CD4-positive, alpha-beta T cell (primary cell): ENCODE measurements at regions not wholly inside any gene's neighbourhood (a gene's known extent, or its start where the extent isn't known, plus 50 kb on each side); places are given as distances from the start of the nearest gene placed in this dataset.

Experiments
- ATAC-seq: fragments of 200-7000 bp; cut with Tn5 transposase; one replicate; pipeline ENCODE4 v1.10.0; 2022; ENCODE audit warnings: mild to moderate bottlenecking; ENCODE audit not compliant: poor library complexity
- CTCF ChIA-PET: fragments of 350-600 bp; sonication (Branson Sonifier 250); formaldehyde crosslinking; loops from one replicate; lab custom pipeline; 2021; ENCODE audit warnings: antibody characterized with exemption, inconsistent platforms; lab: Charles Lee
- POLR2A ChIA-PET: fragments of 350-600 bp; sonication (Branson Sonifier 250); formaldehyde crosslinking; loops from one replicate; lab custom pipeline; 2021; ENCODE audit warnings: antibody characterized with exemption, inconsistent platforms; lab: Charles Lee
- DNase-seq, 14 experiments: peaks; one replicate each; pipeline ENCODE4 v3.0.0-alpha.2; 2013 to 2020; ENCODE audit warnings: mixed read lengths in 2 of 14
- H3K27ac ChIP-seq, 2 donors: one replicate each; pipeline versions ENCODE4 v1.5.1 to v1.7.0; 2013; ENCODE audit warnings: low read length in 2 of 2, low read depth in 1 of 2, mild to moderate bottlenecking in 1 of 2
- H3K27me3 ChIP-seq, 2 experiments: 1 replicate in 1 of 2; 2 replicates in 1 of 2; pipeline versions ENCODE4 v1.6.1 to v1.7.0; 2013; ENCODE audit warnings: low read length in 2 of 2, control low read depth in 1 of 2, mild to moderate bottlenecking in 1 of 2, moderate library complexity in 1 of 2; ENCODE audit not compliant: insufficient read depth in 2 of 2, control insufficient read depth in 1 of 2
- H3K36me3 ChIP-seq: one replicate; pipeline ENCODE4 v1.6.1; 2013; ENCODE audit warnings: low read length, control low read depth; ENCODE audit not compliant: insufficient read depth
- H3K4me1 ChIP-seq: one replicate; pipeline ENCODE4 v1.6.1; 2013; ENCODE audit warnings: low read length, control low read depth; ENCODE audit not compliant: insufficient read depth
- H3K4me3 ChIP-seq: one replicate; pipeline ENCODE4 v1.5.1; 2013; ENCODE audit warnings: mild to moderate bottlenecking, low read length, moderate library complexity
- H3K9me3 ChIP-seq, 2 experiments: 1 replicate in 1 of 2; 2 replicates in 1 of 2; pipeline versions ENCODE4 v1.6.1 to v1.7.0; 2013; ENCODE audit warnings: low read length in 2 of 2, mild to moderate bottlenecking in 2 of 2, control low read depth in 1 of 2, moderate library complexity in 1 of 2; ENCODE audit not compliant: control insufficient read depth in 1 of 2, insufficient read depth in 1 of 2
- H3K27ac Mint-ChIP-seq: one replicate; pipeline ENCODE4 v1.8.0; 2020; ENCODE audit warnings: mixed read lengths
- H3K27me3 Mint-ChIP-seq: one replicate; pipeline ENCODE4 v1.8.0; 2021; ENCODE audit warnings: mixed read lengths
- H3K36me3 Mint-ChIP-seq: one replicate; pipeline ENCODE4 v1.8.0; 2021; ENCODE audit warnings: low read depth, mixed read lengths
- H3K4me1 Mint-ChIP-seq: one replicate; pipeline ENCODE4 v1.8.0; 2021; ENCODE audit warnings: low read depth, mixed read lengths
- H3K4me3 Mint-ChIP-seq: one replicate; pipeline ENCODE4 v1.8.0; 2020; ENCODE audit warnings: mild to moderate bottlenecking, mixed read lengths
- H3K9me3 Mint-ChIP-seq: one replicate; pipeline ENCODE4 v1.8.0; 2020; ENCODE audit warnings: mixed read lengths
- intact Hi-C, 2 experiments: fragments of 100-400 bp; cut with DNase I in 1 of 2; cut with micrococcal nuclease in 1 of 2; formaldehyde crosslinking; loops; one replicate each; pipeline versions ENCODE4 v1.15.1 to v1.9.0; 2023 to 2025; cut with DNase I, micrococcal nuclease
- TF ChIP-seq, protein P1 (sequence below): fragments of 200-600 bp; IDR thresholded peaks from one replicate; pipeline ENCODE4 v1.8.0; 2022; ENCODE audit warnings: antibody characterized with exemption, mild to moderate bottlenecking

GRCh38 chr16:72569677-72570076 lies 397.7 kb upstream of the PMFBP1 start:
- ChIA-PET POLR2A (no interaction called here), CTCF (no interaction called here)
- intact Hi-C loops = no loop called here

GRCh38 chr16:72568502-72568901 lies 396.5 kb upstream of the PMFBP1 start:
- ATAC-seq (no peak), DNase-seq (no peak)
- no peaks in the 10 kb centered on the region for H3K27me3 ChIP-seq
- H3K4me3 ChIP-seq = no peak overlapping the region
- H3K4me1 Mint-ChIP-seq = no peaks in the 10 kb centered on the region
- no peak overlapping the region for H3K27ac Mint-ChIP-seq
- intact Hi-C loops = no loop called here
- H3K4me3 Mint-ChIP-seq = no peak overlapping the region
- CTCF ChIA-PET = no interaction called here
- no peaks in the 10 kb centered on the region for H3K36me3 ChIP-seq
- no peaks in the 10 kb centered on the region for H3K27me3 Mint-ChIP-seq
- POLR2A ChIA-PET = no interaction called here
- no peaks in the 10 kb centered on the region for H3K4me1 ChIP-seq
- H3K9me3 ChIP-seq = no peaks in the 10 kb centered on the region
- TF ChIP-seq, protein P1, sequence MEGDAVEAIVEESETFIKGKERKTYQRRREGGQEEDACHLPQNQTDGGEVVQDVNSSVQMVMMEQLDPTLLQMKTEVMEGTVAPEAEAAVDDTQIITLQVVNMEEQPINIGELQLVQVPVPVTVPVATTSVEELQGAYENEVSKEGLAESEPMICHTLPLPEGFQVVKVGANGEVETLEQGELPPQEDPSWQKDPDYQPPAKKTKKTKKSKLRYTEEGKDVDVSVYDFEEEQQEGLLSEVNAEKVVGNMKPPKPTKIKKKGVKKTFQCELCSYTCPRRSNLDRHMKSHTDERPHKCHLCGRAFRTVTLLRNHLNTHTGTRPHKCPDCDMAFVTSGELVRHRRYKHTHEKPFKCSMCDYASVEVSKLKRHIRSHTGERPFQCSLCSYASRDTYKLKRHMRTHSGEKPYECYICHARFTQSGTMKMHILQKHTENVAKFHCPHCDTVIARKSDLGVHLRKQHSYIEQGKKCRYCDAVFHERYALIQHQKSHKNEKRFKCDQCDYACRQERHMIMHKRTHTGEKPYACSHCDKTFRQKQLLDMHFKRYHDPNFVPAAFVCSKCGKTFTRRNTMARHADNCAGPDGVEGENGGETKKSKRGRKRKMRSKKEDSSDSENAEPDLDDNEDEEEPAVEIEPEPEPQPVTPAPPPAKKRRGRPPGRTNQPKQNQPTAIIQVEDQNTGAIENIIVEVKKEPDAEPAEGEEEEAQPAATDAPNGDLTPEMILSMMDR = no peak
- no peaks in the 10 kb centered on the region for H3K9me3 Mint-ChIP-seq
- H3K27ac ChIP-seq = no peak overlapping the region
- no peaks in the 10 kb centered on the region for H3K36me3 Mint-ChIP-seq

More at GRCh38 chr16:72569677-72570076, 397.7 kb upstream of the PMFBP1 start:
- Mint-ChIP-seq H3K36me3 (no peaks in the 10 kb centered on the region), H3K4me1 (no peaks in the 10 kb centered on the region), H3K27ac (no peak overlapping the region), H3K4me3 (no peak overlapping the region), H3K9me3 (no peaks in the 10 kb centered on the region), H3K27me3 (no peaks in the 10 kb centered on the region)
- DNase-seq (no peak), ATAC-seq (no peak)
- Histone ChIP-seq H3K9me3 (no peaks in the 10 kb centered on the region), H3K27me3 (no peaks in the 10 kb centered on the region), H3K4me3 (no peak overlapping the region), H3K27ac (no peak overlapping the region), H3K4me1 (no peaks in the 10 kb centered on the region), H3K36me3 (no peaks in the 10 kb centered on the region)
- TF ChIP-seq, protein P1 = no peak

DNA sequence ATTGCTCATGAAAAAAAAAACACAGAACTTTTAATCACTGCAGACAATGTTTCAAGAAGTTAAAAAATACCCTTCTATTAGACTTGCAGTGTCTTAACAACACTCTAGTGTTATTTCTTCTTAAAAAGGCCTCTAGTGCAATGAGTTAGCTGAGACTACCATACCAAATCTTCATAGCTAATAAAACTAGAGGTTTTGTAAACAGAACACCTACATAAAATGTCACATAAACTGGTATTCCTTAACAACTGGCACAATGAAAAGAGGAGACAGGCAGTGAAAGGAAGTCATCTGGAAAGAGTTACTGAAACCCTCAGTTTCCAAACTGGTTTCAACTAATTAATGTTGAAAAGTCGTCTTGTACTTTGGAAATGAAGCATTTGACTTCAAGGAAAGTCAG lies 394.2 kb upstream of the PMFBP1 start:
- CTCF ChIA-PET = no interaction called here

More for the DNA sequence above, 394.2 kb upstream of the PMFBP1 start:
- H3K36me3 ChIP-seq = no peaks in the 10 kb centered on the region
- no peak overlapping the region for H3K4me3 ChIP-seq
- H3K27me3 ChIP-seq = no peaks in the 10 kb centered on the region
- no peaks in the 10 kb centered on the region for H3K4me1 ChIP-seq
- DNase-seq = no peak
- no peak overlapping the region for H3K4me3 Mint-ChIP-seq
- H3K27ac Mint-ChIP-seq = no peak overlapping the region
- no peak overlapping the region for H3K27ac ChIP-seq
- intact Hi-C loops = no loop called here
- POLR2A ChIA-PET = no interaction called here
- no peaks in the 10 kb centered on the region for H3K4me1 Mint-ChIP-seq
- TF ChIP-seq, protein P1 = no peak
- no peaks in the 10 kb centered on the region for H3K9me3 Mint-ChIP-seq
- no peaks in the 10 kb centered on the region for H3K27me3 Mint-ChIP-seq
- ATAC-seq = no peak
- H3K36me3 Mint-ChIP-seq = no peaks in the 10 kb centered on the region
- no peaks in the 10 kb centered on the region for H3K9me3 ChIP-seq
